IMR-90 (cell line): ENCODE measurements at regions not wholly inside any gene's neighbourhood (a gene's known extent, or its start where the extent isn't known, plus 50 kb on each side); places are given as distances from the start of the nearest gene placed in this dataset.
A peak's percentile ranks its signal among the peaks of the same experiment; 100 is the strongest.

ENCODE experiments used
- ATAC-seq: fragments of 200-7000 bp; cut with Tn5 transposase; 2 replicates; pipeline ENCODE4 v1.9.1; 2020; ENCODE audit warnings: low read depth, mild to moderate bottlenecking, moderate library complexity
- BruUV-seq: library from RNA; stranded (reverse); fragments of 400-500 nt; replicated peaks from 2 replicates; lab custom pipeline; 2021; lab: Mats Ljungman, UMichigan
- CTCF ChIA-PET: fragments of 300-600 bp; formaldehyde crosslinking; extraction: SDS; loops from one replicate; lab custom pipeline; 2021; ENCODE audit warnings: antibody characterized with exemption; lab: Yijun Ruan, JAX
- POLR2A ChIA-PET: fragments of 300-600 bp; sonication (Branson Sonifier 250); formaldehyde crosslinking; loops from one replicate; lab custom pipeline; 2022; ENCODE audit warnings: antibody characterized with exemption; ENCODE audit not compliant: unreplicated experiment; lab: Charles Lee
- DNase-seq: peaks from one replicate; pipeline ENCODE4 v3.0.0; 2013
- H2AFZ ChIP-seq: replicated peaks from 2 replicates; pipeline ENCODE3; 2013; ENCODE audit warnings: low read length, mild to moderate bottlenecking; ENCODE audit not compliant: poor library complexity
- H2AK5ac ChIP-seq: 2 replicates; pipeline ENCODE4 v1.6.1; 2013; ENCODE audit warnings: low read depth, low read length, inconsistent platforms
- H2AK9ac ChIP-seq: replicated peaks from 2 replicates; pipeline ENCODE3; 2013; ENCODE audit warnings: mild to moderate bottlenecking, low read depth, low read length, moderate library complexity; ENCODE audit not compliant: poor library complexity
- H2BK120ac ChIP-seq: 2 replicates; pipeline ENCODE4 v1.6.1; 2013; ENCODE audit warnings: low read depth, low read length, inconsistent platforms
- H2BK15ac ChIP-seq: 3 replicates; pipeline ENCODE4 v1.6.1; 2013; ENCODE audit warnings: low read depth, low read length, inconsistent platforms
- H2BK20ac ChIP-seq: 2 replicates; pipeline ENCODE4 v1.6.1; 2013; ENCODE audit warnings: low read depth, mild to moderate bottlenecking, inconsistent platforms, low read length, moderate library complexity
- H2BK5ac ChIP-seq: 2 replicates; pipeline ENCODE4 v1.6.1; 2013; ENCODE audit warnings: mild to moderate bottlenecking, low read depth, low read length, inconsistent platforms; ENCODE audit not compliant: poor library complexity, severe bottlenecking
- H3K14ac ChIP-seq: replicated peaks from 2 replicates; pipeline ENCODE4 v1.6.1; 2013; ENCODE audit warnings: low read depth, low read length, inconsistent platforms
- H3K18ac ChIP-seq: 2 replicates; pipeline ENCODE4 v1.6.1; 2013; ENCODE audit warnings: low read depth, low read length, control low read depth
- H3K23ac ChIP-seq: 2 replicates; pipeline ENCODE4 v1.6.1; 2013; ENCODE audit warnings: low read depth, low read length, inconsistent platforms
- H3K27ac ChIP-seq: 2 replicates; pipeline ENCODE4 v1.5.1; 2013; ENCODE audit warnings: mild to moderate bottlenecking, control low read depth, low read length; ENCODE audit not compliant: insufficient read depth
- H3K27me3 ChIP-seq: 2 replicates; pipeline ENCODE4 v1.6.1; 2013; ENCODE audit warnings: low read length; ENCODE audit not compliant: control insufficient read depth, insufficient read depth
- H3K36me3 ChIP-seq: 2 replicates; pipeline ENCODE4 v1.6.1; 2013; ENCODE audit warnings: low read length, mixed read lengths; ENCODE audit not compliant: control insufficient read depth, insufficient read depth
- H3K4ac ChIP-seq: 2 replicates; pipeline ENCODE4 v1.6.1; 2013; ENCODE audit warnings: low read depth, low read length, inconsistent platforms
- H3K4me1 ChIP-seq: 2 replicates; pipeline ENCODE4 v1.6.1; 2013; ENCODE audit warnings: low read length, mixed read lengths; ENCODE audit not compliant: control insufficient read depth, insufficient read depth
- H3K4me2 ChIP-seq: 2 replicates; pipeline ENCODE4 v1.6.1; 2013; ENCODE audit warnings: low read depth, mild to moderate bottlenecking, control low read depth, low read length, moderate library complexity
- H3K4me3 ChIP-seq: 2 replicates; pipeline ENCODE4 v1.5.1; 2013; ENCODE audit warnings: low read depth, mild to moderate bottlenecking, control low read depth, low read length, moderate library complexity; ENCODE audit not compliant: insufficient read depth
- H3K56ac ChIP-seq: 2 replicates; pipeline ENCODE4 v1.6.1; 2013; ENCODE audit warnings: low read length, inconsistent platforms; ENCODE audit not compliant: insufficient read depth; ENCODE audit errors: extremely low read depth
- H3K79me1 ChIP-seq, 2 experiments: 2 replicates each; pipeline ENCODE4 v1.6.1; 2013; ENCODE audit warnings: low read length in 2 of 2, inconsistent platforms in 1 of 2, low read depth in 1 of 2
- H3K9ac ChIP-seq: 2 replicates; pipeline ENCODE4 v1.6.1; 2013; ENCODE audit warnings: low read depth, low read length, control low read depth
- H3K9me1 ChIP-seq: 2 replicates; pipeline ENCODE4 v1.6.1; 2013; ENCODE audit warnings: low read length, inconsistent platforms; ENCODE audit not compliant: insufficient read depth
- H3K9me3 ChIP-seq: 2 replicates; pipeline ENCODE4 v1.6.1; 2013; ENCODE audit warnings: low read length; ENCODE audit not compliant: control insufficient read depth, insufficient read depth
- H4K20me1 ChIP-seq: 2 replicates; pipeline ENCODE4 v1.6.1; 2013; ENCODE audit warnings: low read length, inconsistent platforms; ENCODE audit not compliant: insufficient read depth
- H4K5ac ChIP-seq: 2 replicates; pipeline ENCODE4 v1.6.1; 2013; ENCODE audit warnings: mild to moderate bottlenecking, low read depth, low read length, control low read depth
- H4K8ac ChIP-seq, 2 experiments: 2 replicates each; pipeline ENCODE4 v1.6.1; 2013; ENCODE audit warnings: low read depth in 2 of 2, low read length in 2 of 2, control low read depth in 1 of 2, inconsistent platforms in 1 of 2
- H4K91ac ChIP-seq: 2 replicates; pipeline ENCODE4 v1.6.1; 2013; ENCODE audit warnings: low read depth, low read length, inconsistent platforms; ENCODE audit not compliant: insufficient read depth
- BHLHE40 ChIP-seq: fragments of 150-350 bp; IDR thresholded peaks from 2 replicates; pipeline ENCODE4 v1.6.1; 2016; ENCODE audit warnings: mild to moderate bottlenecking, low read depth, low read length
- CEBPB ChIP-seq: IDR thresholded peaks from 2 replicates; pipeline ENCODE4 v1.6.1; 2012; ENCODE audit warnings: low read depth, low read length, improper control_type of control experiment
- FOS ChIP-seq: fragments of 150-350 bp; IDR thresholded peaks from 2 replicates; pipeline ENCODE4 v1.6.1; 2016; ENCODE audit warnings: low read depth, low read length
- WGBS, 2 experiments: methylation state at CpG; one replicate each; pipeline versions ENCODE4 v1.1.5 to v1.1.7; 2013; ENCODE audit warnings: missing lambda C conversion rate in 2 of 2; ENCODE audit not compliant: insufficient read length in 1 of 2; ENCODE audit errors: extremely low coverage in 2 of 2; 5-methylcytosine and 5-hydroxymethylcytosine counted together
- dilution Hi-C: fragments of 300-500 bp; cut with HindIII; formaldehyde crosslinking; loops from one replicate; pipeline ENCODE4 v1.14.3; 2018; ENCODE audit warnings: low sequenced_read_pairs; ENCODE audit not compliant: unreplicated experiment
- in situ Hi-C: fragments of 300-500 bp; cut with MboI; formaldehyde crosslinking; loops from 3 replicates; pipeline ENCODE4 v1.14.3; 2019; ENCODE audit warnings: low sequenced_read_pairs, inconsistent platforms, mixed read lengths
- intact Hi-C: fragments of 100-400 bp; cut with micrococcal nuclease; formaldehyde crosslinking; loops from 2 replicates; pipeline ENCODE4 v1.10.0; 2022

DNA sequence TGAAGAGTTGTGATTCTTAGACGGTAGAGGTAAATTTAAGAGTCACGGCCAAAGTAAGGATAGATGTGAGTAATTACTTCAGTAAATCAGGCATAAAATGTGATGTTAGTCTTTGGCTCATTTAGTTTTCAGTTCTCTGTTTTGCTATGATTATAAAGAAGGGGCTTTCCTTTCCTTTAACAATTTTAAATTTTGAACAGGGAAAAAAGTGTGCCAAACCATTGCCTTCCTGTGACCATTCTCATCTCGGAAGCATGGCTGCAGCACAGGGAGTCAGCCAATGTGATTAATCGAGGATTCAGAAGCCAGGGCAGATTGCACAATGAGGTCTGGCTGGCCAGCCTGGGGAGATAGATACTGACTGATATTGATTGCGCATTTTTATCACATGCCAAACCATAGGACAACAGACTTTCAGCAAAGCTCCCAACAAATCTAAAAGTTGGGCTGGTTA, 480.2 kb upstream of the PRICKLE1 start:
- Histone ChIP-seq H3K9me3 (no peaks in the 10 kb centered on the region), H3K56ac (no peak overlapping the region), H2BK20ac (no peak overlapping the region), H2BK120ac (no peak overlapping the region), H4K8ac (no peak overlapping the region), H3K9me1 (no peaks in the 10 kb centered on the region; the same call in 1 of the 2 replicates), H3K36me3 (no peaks in the 10 kb centered on the region), H3K4ac (no peak overlapping the region), H4K91ac (no peak overlapping the region), H3K79me1 (no peaks in the 10 kb centered on the region), H3K14ac (no peak overlapping the region), H4K5ac (no peak overlapping the region), H3K9ac (no peak overlapping the region), H3K23ac (no peak overlapping the region), H3K27ac (no peak overlapping the region), H3K27me3 (no peaks in the 10 kb centered on the region; the same call in 1 of the 2 replicates), H2BK5ac (no peak overlapping the region), H4K20me1 (no peaks in the 10 kb centered on the region), H3K4me2 (no peak overlapping the region), H3K4me3 (no peak overlapping the region), H2AK5ac (no peak overlapping the region), H3K4me1 (no peaks in the 10 kb centered on the region), H3K18ac (no peak overlapping the region), H2AFZ (no peak overlapping the region), H2BK15ac (no peak overlapping the region), H2AK9ac (no peak overlapping the region)
- in situ Hi-C loops (no loop called here), intact Hi-C loops (no loop called here), dilution Hi-C loops (no loop called here)
- ATAC-seq: no peak
- POLR2A ChIA-PET: no interaction called here
- peak; percentile 12 for DNase-seq
- TF ChIP-seq FOS: no peak
- TF ChIP-seq CEBPB: peak; percentile 75
- TF ChIP-seq BHLHE40: no peak
- CTCF ChIA-PET: no interaction called here
- BruUV-seq: no TSS peak
- WGBS, 2 experiments: no CpG with 5 or more reads among the region's 5 CpGs
